Adrenal gland (tissue), 5 donors: ENCODE measurements at regions not wholly inside any gene's neighbourhood (a gene's known extent, or its start where the extent isn't known, plus 50 kb on each side); places are given as distances from the start of the nearest gene placed in this dataset.

ENCODE experiments used
- POLR2A ChIP-seq, 2 donors: fragments of 450-650 bp; IDR thresholded peaks; one replicate each; pipeline ENCODE4 v1.6.1; 2017; ENCODE audit warnings: antibody characterized with exemption in 2 of 2, mild to moderate bottlenecking in 2 of 2, moderate library complexity in 1 of 2
- TF ChIP-seq, protein P1 (sequence below), 6 experiments: fragments of 450-650 bp in 4 of 6; fragments of 200-600 bp in 2 of 6; sonication (generic) in 1 of 6; IDR thresholded peaks; 1 replicate in 5 of 6; 2 replicates in 1 of 6; pipeline versions ENCODE4 v1.5.1 to v1.8.0; 2016 to 2021; ENCODE audit warnings: antibody characterized with exemption in 6 of 6, mild to moderate bottlenecking in 2 of 6, moderate library complexity in 1 of 6
- donor health status: DM: no; HTN: no; CAD: no.

DNA sequence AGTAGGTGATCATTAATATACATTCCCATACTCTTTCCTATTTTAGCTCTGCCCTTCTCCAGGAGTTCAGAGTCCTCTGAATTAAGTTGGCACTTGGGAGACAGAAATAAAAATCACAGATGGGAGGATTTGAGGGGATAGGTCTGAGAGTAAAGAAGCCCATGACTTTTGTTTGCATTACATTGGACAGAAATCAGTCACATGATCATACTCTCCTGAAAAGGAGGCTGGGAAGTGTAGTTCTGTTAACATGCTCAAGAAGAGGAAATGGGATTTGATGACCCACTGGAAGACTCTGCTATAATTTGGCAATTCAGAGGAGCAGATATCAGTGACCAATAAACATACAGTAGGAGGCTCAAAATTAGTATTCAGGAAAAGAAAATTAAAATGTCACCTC, 674.9 kb upstream of the C16orf82 start:
- TF ChIP-seq, protein P1, sequence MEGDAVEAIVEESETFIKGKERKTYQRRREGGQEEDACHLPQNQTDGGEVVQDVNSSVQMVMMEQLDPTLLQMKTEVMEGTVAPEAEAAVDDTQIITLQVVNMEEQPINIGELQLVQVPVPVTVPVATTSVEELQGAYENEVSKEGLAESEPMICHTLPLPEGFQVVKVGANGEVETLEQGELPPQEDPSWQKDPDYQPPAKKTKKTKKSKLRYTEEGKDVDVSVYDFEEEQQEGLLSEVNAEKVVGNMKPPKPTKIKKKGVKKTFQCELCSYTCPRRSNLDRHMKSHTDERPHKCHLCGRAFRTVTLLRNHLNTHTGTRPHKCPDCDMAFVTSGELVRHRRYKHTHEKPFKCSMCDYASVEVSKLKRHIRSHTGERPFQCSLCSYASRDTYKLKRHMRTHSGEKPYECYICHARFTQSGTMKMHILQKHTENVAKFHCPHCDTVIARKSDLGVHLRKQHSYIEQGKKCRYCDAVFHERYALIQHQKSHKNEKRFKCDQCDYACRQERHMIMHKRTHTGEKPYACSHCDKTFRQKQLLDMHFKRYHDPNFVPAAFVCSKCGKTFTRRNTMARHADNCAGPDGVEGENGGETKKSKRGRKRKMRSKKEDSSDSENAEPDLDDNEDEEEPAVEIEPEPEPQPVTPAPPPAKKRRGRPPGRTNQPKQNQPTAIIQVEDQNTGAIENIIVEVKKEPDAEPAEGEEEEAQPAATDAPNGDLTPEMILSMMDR (IDR thresholded peaks at IDR 0.05) = no peak
- no peak for TF ChIP-seq POLR2A (IDR thresholded peaks at IDR 0.05)
